NCI-H526 treated with DMSO at 0.1 percent for 48 hours (cell line): ENCODE measurements at regions not wholly inside any gene's neighbourhood (a gene's known extent, or its start where the extent isn't known, plus 50 kb on each side); places are given as distances from the start of the nearest gene placed in this dataset.

Experiments
- DNase-seq: peaks from one replicate; lab custom pipeline; 2025; lab: John Stamatoyannopoulos, UW

DNA sequence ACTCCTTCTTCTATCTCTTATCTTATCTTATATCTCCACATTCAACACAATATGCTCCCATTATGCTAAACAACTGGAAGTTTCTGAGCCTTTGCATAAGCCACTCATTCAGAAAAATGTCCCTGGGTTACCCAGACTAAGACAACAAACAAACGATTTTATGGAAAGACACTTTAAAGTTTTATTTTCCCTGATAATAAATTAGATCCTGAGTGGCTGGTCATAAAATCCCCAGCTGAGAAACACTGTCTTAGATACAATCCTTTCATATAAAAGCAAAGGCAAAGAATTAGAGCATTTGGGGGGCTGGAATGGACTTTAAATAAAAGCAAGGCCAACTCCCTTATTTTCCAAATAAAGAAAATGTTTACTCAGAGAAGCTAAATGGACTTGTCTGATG lies 322.3 kb downstream of the GBE1 start:
- no peak for DNase-seq

DNA sequence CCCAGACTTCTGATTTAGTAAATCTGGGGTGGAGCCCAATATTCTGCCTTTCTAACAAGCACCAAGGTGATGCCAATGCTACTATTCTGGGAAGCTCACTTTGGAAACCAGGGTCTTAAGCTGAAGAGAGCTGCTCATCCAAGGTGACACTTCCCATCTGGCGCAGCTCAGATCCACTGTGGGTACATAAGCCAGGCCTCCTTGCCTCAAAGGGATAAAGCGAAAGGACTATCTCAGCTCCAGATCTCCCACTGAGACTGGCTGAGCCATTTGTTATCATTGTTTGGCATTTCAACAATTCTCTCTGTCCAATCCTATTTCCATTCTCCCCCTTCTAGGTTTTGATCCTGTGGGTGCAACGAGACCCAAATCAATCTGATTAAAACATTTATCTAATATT lies 323.8 kb downstream of the GBE1 start:
- no peak for DNase-seq

DNA sequence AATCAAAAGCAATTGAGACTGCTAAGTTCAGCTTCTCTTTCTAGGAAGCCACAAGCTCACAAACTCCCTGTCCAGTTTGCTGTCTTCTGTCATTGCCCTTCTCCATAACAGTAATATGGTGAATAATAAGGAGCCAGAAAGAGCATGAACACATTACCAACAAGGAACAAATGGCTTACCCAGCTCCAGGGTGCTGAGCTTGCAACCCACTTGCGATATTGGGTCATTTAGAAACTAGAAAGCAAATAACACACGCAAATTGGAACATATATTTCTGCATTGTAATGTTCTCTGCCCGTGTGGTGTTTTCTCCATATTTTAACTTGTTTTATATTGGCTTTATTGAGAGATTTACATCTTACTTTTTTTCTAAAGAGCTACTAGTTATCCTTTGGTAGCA lies 325.3 kb downstream of the GBE1 start:
- DNase-seq = no peak

DNA sequence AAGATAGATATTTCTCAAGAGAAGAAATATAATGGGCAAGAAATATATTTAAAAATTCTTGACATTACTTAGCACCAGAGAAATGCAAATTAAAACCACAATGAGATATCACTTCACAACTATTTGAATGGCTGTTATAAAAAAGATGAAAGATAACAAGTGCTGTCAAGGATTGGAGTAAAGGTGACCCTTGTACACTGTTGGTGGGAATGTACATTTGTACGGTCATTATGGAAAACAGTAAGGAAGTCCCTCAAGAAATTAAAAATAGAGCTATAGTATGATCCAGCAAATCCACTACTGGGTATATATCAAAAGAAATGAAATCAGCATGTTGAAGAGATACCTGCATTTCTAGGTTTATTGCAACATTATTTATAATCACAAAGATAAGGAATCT lies 326.4 kb downstream of the GBE1 start:
- peak; percentile 3 for DNase-seq

DNA sequence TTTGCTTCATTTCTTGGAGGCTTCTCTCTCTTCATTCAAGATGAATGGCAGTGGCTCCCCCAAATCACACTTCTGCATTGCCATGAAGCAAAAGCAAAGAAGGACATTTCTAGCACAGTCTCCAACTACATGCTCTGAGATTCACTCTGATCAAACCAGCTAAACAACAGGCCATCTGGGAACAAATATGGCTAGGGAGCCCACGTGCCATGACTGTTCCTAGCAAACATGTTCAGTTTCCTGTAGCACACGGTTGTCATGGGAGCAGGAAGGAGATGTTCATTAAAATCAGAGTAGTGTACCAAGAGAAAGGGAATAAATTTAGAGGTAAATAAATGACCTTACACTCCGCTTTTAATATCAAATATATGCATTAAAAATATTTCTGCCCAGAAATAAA lies 327.3 kb downstream of the GBE1 start:
- DNase-seq = no peak

DNA sequence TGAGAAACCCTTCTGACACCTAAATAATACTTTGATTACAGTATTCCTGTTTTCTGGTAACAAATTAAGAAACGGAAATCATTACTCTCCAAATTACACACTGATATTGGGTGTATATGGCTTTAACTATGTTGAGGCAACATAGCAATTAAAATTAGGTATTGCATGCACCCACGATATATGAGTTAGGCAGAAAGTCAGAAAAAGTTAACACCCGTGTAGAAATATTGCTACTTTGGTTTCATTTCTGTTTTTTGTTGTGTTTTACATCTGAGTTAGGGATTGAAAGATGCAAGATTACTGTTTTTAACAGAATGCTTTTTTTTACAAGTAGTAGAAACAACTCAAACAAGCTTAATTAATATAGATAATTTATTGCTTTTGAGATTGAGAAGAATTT lies 327.8 kb downstream of the GBE1 start:
- no peak for DNase-seq

DNA sequence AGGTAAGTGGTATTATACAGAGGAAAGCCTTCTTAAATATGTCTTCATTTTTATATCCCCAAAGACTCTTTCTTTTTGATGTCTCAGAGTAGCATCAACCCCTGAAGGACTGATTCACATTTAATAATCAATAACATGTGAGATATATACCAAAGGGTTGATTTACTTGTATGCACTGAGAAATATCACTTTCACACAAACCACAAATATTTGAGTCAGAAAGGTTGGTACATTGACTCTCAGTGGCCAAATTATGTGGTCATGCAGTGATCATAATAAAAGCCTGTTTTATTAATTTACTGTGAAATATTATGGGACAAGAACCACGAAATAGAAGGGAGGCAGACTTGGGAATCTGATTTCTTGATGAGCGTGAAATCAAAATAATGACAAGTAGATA lies 329.0 kb downstream of the GBE1 start:
- DNase-seq = no peak

DNA sequence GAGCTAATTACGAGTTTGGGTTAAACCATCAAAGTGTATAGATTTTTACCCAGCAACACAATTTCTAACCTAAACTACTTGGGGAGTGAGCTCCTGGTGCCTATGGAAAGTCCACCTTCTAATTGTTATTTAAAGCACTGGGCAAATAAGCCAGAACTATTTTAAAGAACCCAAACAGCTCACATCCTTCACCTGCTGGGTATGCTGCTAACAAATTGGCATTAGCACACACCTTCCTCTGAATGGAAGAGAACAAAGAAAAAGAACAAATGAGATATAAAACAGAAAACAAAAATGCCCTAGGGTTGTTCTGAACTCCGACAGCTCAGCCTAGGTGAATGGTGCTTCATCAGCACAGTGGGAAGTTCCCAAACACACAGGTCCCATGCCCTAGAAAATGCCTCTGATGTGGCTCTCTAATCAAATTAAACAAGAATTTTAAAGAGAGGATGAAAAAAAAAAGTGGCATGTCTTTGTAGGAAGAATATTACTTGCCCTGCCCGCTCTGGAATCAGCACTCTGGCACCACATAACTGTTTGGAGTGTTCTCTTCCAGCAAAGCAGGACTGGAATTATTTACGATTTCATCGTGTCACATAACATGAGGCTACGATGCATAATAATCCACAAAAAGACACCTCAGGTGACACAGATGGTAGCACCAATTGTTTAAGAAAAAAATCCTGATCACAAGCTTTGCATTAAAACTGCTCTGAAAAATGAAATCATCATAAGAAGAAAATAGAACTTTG lies 334.4 kb downstream of the GBE1 start:
- no peak for DNase-seq

DNA sequence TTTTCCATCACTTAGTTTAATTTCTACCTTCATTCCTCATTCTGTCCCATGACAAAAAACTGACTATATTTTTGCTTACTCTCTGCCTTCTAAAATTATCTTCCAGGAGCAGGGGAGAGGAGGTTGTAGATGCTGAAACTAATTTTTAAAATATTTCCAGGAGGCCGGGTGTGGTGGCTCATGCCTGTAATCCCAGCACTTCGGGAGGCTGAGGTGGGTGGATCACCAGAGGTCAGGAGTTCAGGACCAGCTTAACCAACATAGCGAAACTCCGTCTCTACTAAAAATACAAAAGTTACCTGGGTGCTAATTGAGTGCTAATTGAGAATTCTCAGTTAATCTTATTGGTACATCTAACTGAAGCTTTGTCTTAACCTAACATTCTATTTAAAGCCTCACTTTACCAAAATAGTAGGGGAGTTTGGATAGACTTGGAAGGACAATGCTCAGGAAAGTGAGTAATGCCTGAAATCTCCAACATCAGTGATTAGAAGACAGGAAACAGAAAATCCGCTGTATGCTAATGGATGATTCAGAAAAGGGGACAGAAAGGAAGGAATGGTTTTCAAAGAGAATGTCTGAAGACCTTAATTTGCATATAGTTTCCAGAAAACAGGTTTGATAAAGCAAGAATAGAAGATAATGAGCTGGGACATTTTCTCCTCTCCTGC lies 336.1 kb downstream of the GBE1 start:
- no peak for DNase-seq

DNA sequence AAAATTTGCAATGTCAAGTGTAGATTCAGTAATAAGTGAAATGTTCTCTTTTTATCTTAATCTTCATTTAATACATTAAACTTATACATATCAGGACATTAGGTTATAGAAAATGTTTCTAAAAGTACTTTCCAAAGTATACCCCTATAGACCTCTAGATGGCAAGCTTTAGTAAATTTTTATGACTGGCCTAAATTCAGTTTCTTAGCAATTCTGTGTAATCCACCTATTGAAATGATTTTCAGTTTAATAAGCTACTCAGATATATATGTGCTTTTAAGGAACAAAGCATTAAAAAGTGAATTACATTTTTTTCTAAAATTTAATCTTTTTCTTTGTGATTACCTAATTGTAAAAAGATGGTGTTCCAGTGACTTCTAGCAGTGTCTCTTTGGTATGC lies 342.2 kb downstream of the GBE1 start:
- no peak for DNase-seq

DNA sequence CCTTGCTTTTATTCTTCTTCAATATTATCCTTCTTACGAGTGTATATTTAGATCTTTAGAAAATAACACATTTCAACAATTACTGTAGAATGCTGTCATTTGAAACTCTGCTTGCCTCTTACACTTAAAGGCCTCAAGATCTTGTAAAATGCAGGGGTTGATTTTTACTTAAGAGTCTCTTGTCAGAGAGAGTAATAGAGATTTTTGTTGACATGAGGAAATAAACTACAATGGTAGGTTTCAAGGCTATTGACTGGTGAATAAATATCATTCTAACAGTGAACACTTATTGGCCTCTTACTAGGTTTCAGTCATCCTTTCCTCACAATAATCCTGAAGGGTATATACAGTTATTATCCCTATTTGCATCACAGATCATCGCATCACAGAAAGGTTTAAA lies 344.6 kb downstream of the GBE1 start:
- no peak for DNase-seq

DNA sequence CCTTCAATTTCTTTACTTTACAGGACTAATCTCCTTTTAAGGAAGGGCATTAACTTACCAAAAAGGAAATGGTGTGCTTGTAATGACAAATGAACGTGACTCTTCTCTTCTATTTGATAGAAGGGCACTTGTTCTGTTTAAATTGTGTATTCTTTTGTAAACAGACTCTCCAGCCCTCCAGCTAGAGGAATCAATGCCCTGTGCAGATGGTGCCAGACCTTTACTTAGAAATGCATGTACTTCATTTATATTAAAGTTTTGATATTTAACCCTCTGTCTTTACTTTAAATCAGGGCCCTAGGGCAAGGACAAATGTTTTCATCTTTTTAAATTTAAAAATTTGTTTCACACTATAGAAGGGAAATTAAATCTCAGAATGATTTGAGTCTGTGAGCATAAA lies 355.1 kb downstream of the GBE1 start:
- no peak for DNase-seq

DNA sequence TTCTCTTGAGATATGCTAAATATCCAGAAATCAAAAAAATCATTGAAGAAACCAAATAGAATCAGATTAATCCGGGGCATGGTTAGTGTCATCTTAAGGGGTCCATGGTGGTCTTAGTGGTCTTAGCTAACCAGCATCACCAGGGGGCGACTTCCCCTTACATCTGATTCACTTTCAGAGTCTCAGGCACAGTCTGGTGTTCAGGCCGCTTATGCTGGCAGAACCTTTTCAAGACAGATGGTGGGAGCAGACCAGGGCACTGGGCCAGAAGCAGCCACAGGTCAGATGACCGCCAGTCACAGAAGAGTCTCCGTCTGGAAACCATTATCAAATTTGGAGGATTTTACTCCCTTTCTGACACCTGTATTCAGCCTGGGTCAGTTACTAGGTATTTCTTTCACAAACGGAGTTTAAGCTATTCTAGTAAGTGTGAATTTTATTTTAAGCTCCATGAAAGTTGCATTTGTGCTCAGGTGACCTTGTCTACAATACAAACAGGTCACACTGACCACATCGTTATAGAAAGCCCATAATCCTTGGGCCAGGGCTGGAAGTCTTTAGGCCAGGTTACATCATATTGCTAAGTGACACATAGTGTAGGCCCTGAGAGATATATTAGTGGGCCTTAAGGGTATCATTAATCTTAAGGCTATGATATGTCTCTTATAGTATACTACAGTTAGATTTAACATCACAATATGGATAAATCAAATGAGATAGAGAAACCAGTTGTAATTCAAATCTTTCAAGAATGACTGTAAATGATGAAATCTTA lies 365.5 kb downstream of the GBE1 start:
- no peak for DNase-seq

DNA sequence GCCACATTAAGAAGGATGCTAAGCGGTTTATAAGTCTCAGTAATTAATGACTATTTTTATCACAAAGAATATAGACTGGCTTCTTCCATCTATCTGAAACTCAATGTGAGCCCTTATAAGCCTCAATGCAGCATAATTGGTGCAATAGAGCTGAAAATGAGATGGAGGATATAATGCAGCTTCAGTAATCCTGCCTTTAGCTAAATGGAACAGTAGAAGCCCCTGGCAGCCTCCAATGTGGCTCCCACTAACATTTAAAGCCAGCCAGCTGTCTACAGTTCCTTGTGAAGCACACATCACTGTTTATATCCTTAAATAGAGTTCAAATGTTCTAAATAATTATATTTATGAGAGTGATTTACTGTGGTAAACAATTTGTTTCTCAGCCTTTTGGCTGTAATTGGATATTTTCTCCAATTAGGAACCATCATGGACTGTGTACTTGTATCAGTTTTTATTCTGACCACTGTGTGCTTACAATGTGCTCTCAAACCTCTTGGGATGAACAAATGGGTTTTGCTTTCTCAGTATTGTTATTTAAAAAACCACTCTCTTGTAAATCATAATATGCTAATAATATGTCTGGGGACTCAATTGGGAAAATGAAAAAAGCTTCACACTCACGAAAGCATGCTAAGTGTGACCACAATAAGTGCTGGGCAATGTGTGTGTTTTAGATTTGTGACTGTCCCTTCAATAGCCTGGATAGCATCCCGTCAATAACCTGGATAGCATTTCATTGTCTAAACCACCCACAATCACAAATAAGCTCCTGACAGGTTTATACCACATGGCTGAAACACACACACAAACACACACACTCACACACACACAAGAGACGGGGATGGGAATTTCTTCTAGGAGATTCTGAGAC lies 366.6 kb downstream of the GBE1 start:
- DNase-seq = no peak

DNA sequence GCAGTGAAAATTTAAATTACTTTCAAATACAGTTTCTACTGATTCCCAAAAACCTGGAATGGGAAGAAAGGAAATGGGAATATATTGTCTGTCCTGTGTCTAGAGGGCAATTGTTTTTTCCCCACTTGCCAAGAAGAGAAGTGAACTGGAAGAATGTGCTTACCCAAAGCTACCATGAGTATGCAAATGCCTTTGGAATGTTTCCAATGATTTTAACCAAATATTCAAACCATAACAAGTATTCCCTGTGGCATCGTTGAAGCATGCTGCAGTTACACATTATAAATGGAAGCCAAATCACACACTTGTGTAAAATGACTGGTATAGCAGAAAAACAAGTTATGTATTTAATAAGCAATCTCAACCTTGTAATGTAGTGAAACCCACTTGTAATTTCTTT lies 368.2 kb downstream of the GBE1 start:
- DNase-seq = peak; percentile 23

DNA sequence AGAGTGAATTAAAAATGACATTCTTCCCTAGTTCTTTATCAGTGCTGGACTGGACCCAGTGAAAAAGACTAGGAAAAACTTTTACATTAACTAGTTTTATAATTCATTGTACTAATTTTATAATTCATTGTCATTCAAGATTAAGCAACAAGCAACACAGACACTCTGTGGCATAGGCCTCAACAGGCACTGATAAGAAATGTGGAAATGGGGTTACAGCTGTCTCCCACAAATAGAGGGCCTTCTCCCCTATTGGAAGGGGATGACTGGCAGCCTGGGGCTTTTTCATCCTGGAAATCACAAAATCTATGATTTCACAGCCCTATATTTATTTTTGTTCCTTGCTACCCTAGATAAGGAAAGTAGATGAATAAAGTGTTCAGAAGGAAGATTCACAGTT lies 370.6 kb downstream of the GBE1 start:
- no peak for DNase-seq

DNA sequence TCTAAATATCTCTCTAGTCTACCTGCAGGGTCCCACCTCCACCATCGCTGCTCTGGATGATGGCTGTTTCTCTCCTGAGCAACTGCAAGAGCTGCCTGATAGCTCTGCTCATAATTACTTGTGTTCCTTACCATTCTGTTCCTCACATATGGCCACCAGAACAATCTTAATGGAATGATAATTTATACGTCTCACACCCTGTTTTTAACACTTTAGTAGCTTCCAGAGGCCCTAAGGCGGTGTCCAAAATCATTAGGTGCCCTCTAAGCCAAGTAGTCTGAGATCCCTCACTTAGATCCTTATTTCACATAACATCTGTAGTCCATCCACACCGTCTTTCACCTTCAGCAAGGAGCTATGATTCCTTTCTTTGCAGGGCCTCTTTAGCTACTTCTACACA lies 373.3 kb downstream of the GBE1 start:
- no peak for DNase-seq

DNA sequence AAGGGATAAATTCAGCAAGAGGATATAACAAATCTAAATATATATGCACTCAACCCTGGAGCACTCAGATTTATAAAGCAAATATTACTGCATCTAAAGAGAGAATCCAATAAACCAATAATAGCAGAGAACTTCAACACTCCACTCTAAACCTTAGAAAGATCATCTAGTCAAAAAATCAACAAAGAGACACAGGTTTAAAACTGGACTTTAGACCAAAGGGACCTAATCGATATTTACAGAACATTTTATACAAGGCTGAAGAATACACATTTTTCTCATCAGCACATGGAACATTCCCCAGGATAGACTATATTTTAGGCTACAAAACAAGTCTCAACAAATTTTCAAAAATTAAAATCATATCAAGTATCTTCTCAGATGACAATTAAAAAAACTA lies 379.0 kb downstream of the GBE1 start:
- DNase-seq = no peak

DNA sequence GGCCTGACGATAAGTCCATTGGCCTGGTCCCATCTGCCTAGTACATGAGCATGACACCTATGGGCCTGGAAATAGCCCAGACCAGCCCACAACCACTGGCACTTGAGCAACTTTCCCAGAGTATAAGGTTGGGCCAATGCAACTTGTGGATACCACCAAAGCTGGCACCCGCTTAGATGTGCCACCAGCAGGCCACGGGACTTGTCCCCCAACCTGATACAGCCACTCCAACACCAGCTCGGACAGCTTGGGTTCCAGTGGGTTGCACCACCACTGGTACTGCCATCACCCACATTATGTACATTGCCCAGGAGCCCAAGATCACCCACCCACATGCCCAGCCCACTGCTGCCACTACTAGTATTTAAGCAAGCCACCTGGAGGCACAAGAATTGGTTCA lies 381.2 kb downstream of the GBE1 start:
- no peak for DNase-seq

DNA sequence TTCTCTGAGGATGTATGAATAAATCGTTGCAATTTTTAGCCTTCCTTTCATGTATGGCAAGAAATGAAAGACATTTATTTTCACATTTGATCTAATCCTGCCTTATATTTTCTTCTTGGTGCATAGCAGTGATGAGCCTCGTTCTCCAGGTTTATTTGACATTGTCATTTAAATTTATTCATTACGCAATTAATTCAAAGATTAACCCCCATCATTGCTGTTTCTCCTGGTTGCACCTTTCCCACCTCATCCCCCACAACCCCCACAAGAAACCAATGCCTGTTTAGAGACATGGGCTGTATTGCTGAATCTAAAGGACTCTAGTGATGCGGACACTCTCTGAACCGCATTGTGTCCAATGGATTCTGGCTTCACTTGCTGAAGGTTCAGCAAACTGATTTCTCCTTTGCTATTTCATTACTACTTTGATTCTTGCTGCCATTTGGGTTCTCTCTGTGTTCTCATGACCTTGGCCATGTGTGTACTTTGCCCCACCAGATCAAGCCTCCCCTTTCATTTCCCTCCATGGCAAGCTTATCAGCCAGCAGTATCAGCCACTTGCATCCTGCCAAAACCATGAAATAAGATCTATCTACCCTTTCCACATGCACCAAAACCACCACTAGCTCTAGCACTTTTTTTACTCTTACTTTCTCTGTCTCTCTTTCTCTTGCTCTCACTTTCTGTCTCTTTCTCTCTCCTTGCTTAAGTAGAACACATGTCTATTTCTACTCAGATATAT lies 382.7 kb downstream of the GBE1 start:
- no peak for DNase-seq

DNA sequence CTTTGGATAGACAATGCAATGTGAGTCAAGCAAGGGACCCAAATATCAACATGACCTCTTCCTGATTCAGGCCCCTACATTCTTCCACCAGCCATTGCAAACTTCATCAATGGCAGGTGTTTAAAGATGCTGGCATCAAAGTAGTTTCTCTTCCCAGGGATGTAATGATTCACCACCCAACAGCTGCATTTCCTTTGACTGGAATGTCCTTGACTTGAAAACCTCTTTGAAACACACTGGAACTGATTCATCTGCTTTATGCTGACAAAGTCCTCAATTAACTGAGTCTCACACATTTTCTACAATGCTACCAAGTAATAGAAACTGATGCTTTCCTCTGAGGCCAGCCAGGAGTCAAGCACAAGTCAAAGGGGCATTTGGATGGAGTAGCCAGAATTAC lies 385.5 kb downstream of the GBE1 start:
- no peak for DNase-seq

DNA sequence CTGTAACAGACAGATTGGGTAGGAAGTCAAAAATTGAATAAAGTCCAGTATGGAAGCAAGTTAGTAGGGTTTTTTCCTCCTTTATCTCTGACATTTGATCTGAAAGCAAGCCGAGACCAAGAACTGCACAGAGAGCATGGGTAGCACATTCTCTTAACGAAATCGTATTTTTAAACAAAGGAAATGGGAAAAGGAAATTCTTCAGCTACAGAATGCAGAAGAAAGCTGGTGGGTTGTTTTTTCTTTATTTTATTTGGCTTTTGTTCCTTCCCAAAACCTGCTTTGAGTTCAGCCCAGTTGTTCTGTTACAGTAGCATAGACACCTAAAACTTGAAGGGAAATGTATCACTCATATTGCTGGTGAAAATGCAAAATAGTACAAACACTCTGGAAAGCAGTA lies 397.0 kb downstream of the GBE1 start:
- DNase-seq = no peak
